GM03348 (cell line): ENCODE measurements at regions not wholly inside any gene's neighbourhood (a gene's known extent, or its start where the extent isn't known, plus 50 kb on each side); places are given as distances from the start of the nearest gene placed in this dataset.
"Not testable (repeated sequence)": the region's sequence is repeated elsewhere in the genome, so short reads cannot be mapped to it uniquely, and the experiment has no call there.

Experiments
- DNase-seq: peaks from one replicate; pipeline ENCODE4 v3.0.0; 2012; ENCODE audit warnings: low spot score

DNA sequence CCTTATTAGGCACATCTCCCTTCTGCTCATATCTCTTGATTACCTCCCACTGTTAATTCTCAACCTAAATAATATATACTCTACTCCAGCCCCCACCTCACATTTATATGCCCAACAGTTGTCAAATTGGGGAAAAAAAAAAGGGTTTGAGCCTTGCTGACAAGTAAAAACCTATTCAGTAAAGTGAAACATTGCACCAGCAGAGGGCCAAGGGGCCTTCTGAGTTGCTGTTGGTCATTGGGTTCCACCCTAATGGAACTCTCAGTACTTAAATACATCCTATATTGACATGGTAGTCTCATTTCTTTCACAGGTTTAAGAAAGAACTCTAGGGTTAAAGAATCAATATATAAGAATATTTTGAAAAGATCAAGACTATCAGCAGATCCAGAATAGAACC, 362.2 kb downstream of the SMARCA1 start:
- no peak for DNase-seq

GRCh38 chrX:129158505-129158904, 364.8 kb downstream of the SMARCA1 start:
- no peak for DNase-seq

GRCh38 chrX:129145840-129146272, 377.4 kb downstream of the SMARCA1 start:
- DNase-seq: no peak

GRCh38 chrX:129145385-129145784, 377.9 kb downstream of the SMARCA1 start:
- no peak for DNase-seq

- no peak for DNase-seq
Measured at GRCh38 chrX:129144172-129145038, 378.9 kb downstream of the SMARCA1 start.

DNA sequence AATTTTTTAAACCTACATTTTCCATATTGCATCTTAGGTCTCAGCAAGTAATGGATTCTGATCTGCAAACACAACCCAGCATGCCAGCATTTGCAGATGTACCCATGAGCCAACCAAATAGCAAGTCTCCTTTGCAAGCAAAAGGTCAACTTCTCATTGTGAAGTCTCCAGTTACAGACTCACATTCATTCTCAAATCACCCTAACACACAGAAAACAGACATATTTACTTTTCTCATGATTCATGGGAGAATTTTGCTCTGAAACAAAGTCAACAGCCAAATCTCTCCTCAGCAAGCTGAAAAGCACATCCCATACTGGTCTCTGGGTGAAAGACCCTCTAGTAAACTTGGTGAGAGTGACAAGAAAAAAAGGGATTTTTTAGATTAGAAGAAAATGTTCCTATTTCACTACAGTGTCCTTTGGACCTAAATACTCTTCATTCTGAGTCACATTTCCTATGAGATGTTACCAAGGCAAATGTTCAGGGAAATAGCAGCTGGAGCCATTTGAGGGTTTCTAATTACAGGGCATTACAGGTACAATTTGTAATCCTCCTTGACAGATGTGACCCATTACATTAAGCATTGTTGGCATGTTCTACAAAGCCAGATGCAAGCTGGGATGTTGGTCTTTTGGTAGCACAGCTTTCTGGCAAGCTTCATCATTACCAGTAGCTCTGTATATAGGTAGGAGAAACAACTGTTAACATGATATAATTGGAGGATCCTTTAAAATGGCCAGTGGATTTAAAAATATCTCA, 383.3 kb downstream of the SMARCA1 start:
- DNase-seq: no peak

DNA sequence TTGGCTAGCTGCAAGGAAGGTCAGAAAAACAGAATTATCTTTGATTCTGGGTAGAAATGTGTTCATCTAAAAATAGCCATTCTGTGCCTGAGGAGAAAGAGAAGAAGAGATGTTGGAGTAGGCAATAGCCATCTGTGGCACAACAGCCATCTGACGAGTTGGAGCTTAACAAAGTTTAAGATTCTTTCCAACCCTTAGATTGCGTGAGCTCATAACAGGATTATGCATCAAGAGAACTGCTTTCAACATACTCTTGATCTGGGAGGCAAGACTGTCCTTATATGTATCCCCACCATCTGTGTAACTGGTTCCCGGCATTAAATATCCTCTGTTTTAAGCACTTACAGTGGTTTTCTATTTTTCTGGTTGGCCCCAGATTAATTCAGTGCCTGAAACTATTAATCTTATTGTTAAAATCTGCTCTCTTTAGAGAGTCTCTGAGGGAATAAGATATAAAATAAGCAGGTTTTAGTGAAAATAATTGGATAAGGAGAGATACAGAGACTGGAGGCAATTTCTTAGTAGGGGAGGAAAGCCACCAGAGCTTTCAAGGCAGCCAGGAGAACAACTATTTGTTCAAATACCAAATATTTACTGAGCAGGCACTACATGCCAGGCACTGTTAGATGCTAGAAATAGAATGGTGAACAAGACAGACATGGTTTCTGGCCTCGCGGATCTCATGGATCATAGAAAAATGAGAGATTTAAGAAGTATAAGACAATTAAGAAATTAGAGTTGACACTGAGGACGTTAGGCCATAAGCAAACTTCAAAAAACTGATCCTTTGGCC, 398.0 kb downstream of the SMARCA1 start:
- DNase-seq: no peak

- DNase-seq: no peak
Measured at GRCh38 chrX:129123795-129124194, 399.5 kb downstream of the SMARCA1 start.

- no peak for DNase-seq
Measured at GRCh38 chrX:129116676-129117470, 406.4 kb downstream of the SMARCA1 start.

DNA sequence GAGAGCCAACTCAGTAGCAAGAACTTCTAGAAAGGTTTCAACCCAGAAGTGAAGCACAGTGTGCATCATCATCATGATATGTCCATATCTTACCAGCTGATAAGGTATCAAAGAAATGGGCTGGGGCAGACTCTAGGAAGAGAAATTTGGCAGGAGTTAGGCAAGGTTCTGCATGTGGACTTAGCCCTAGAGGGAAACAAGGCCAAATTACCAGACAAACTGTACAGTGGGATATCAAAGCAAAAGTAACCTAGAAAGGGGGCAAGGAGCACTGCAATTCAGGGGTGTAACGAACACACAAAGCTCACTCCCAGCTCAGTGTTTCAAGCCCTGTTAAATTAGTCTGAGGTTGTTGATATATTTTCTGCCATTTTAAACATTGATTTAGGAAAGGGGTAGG, 407.4 kb downstream of the SMARCA1 start:
- no peak for DNase-seq

DNA sequence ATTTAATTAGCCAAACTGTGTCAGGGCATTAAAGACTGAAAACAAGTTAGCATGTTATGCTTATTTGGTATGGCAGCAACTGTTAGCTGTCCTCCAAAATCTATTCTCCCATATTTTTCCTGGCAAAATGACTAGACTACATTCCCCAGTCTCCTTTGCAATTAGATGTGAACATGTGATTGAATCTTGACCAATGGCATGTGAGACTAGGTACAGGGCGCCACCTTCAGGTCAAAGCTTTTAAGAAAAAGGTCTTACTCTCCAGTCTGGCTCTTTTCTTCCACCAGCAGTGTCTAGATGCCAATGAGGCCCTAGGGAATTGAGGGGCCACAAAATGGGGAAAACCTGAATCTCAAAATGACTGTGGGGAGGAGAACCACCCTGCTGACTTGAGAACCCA, 408.2 kb downstream of the SMARCA1 start:
- no peak for DNase-seq

GRCh38 chrX:129111081-129111798, 412.1 kb downstream of the SMARCA1 start:
- DNase-seq: no peak

DNA sequence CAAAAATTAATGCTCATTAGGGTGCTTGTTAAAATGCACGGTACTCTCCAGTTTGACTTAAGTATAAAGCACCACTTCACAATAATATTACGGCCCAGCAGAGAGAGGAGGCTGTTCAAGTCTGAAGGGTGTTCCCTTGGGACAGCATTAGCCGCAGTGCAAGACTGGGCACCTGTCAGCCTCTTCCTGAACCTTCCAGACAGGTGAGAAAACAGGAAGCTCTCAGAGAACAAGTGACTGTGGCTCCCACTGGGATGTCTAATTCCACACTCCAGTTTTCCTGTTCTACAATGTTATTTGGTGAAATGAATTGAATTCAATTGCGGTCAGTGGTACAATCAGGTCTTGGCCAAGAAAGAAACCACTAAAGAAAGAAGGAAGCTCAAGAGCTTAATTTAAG, 414.4 kb downstream of the SMARCA1 start:
- no peak for DNase-seq

DNA sequence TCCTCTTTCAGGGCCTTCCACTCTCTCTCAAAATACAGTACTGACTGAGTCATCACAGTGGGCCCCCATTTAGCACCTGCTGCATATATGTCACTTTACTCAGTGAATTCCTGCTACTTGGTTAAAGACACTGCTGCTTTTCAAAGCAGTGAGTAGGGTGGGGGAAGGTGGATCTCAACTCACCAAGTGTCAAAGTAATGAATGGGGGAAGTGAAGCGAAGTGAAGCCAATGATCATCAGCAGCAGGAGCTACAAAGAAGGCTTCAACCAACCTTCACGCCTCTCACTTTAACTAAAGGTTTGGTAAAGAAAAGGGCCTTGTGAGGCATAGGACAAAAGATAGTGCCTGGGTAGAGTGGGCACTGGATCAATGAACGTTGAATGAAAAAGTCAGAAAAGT, 424.1 kb downstream of the SMARCA1 start:
- DNase-seq: no peak

DNA sequence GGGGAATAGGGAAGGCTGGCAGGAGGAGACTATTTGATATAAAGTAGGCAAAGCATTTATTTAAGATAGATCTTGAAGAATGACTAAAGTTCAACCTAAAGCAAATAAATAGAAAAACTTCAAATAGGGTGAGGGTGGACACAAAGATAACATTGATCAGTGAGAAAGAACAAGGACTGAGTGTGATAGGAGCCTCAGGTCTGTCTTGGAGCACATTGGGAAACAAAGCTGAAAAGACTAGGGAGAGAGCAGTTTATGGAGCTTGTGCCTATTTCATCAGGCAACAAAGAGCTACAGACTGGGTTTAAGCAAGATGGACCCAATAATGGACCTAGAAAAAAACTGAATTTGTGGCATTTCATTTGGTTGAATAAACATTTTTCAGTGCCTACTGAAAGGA, 425.6 kb downstream of the SMARCA1 start:
- no peak for DNase-seq

DNA sequence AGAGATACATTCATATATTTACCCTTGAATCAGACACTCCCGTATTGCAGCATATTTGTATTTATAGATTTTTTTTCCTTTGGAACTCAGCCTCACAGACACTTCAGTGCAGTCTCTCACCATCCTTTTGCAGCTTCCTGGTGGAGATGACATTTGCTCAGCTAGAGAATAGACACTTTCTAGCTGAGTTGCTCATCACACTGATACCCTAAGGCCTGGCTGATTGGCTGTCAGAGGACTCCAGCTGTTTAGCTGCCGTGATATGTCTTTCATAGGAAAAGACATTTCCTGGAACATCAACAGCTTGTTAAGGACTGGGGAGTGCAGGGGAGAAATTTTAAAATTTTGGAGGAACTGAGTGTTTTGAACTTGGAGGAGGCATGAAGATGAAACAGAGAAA, 429.6 kb downstream of the SMARCA1 start:
- DNase-seq: no peak

DNA sequence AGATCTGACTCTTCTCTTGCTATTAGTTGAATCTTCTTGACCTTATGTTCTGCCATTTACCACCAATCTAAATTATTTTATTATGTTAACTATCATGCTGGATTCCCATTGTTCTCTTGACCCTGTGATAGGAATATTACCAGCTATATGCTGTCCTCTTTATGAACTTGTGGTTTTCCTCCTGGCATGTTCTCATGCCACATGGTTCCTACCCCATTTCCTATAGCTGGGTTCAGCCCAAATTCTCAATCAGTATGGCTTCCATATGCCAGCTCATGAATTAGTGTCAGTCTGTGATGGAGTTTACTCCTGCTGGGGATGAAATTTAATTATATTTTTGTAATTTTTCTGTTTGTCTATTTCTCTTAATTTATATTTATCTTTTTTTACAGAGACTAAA, 430.5 kb downstream of the SMARCA1 start:
- no peak for DNase-seq

DNA sequence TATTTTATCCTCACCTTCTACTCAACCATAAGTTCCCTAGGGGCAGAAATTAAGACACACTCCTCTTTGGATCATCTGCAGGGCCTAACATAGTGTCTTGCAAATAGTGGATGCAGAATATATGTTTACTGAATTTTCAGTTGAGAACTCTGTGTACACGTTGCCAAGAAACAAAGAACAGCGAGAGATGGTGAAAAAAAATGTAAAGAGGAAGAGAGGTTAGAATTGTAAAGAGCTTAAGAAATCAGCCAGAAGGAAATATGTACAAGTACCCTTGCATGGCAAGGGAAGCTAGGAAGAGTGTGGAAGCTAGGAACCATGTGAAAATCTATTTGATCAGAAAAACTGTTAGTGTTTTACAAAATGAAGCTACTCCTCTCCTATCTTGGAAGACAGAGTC, 431.0 kb downstream of the SMARCA1 start:
- DNase-seq: no peak

DNA sequence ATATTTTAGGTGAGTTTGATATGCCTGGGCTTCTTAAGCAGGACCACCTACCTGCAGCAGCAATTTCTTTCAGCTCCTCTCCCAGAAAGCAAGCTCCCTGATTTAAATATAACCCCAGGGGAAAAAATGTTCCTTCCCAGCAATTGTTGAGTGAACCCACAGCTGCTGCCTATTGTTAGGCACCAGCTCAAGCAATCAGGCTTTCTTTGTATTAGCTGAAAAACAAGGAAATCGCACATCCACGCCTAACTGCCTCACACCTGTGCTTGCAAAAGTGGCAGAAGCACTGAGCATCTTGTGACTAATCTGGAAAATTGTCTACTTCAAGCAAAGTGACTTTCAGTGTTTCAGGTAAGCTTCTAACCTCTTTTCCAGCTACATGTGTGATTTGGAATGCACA, 432.2 kb downstream of the SMARCA1 start:
- DNase-seq: no peak

DNA sequence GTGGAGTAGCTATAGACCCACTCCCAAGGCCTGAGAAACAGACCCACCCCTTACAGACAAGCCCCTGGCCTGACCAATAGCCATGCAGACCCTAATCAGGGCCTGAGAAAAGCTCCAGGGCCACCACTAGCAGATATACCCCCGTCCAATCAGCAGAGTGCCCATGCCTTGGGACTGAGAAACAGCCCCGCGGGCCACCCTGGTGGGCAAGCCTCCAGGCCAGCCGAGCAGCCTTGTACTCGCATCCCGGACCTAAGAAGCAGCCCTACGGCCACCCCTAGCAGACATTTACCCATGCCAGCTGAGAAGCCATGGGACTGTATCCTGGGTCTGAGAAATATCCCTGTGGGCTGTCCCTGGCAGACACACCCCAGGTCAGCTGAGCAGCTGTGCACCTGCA, 436.5 kb downstream of the SMARCA1 start:
- no peak for DNase-seq

DNA sequence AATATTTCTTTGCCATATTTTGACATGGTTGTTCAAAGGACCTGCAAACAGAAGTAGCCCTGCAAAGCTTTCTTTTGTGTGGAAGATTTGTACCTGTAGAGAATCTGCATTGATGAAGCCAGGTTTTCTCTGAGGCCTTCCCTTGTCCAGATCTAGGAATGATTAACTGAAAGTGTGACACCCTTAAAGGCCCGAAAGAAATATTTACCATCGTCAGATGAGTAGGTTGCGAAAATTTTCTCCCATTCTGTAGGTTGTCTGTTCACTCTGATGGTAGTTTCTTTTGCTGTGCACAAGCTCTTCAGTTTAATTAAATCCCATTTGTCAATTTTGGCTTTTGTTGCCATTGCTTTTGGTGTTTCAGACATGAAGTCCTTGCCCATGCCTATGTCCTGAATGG, 439.0 kb downstream of the SMARCA1 start:
- not testable (repeated sequence) for DNase-seq
